CD4-positive, alpha-beta T cell treated with Interferon alpha-2 for 1 hour (primary cell): ENCODE measurements at regions not wholly inside any gene's neighbourhood (a gene's known extent, or its start where the extent isn't known, plus 50 kb on each side); places are given as distances from the start of the nearest gene placed in this dataset.

ENCODE experiments used
- DNase-seq, 2 donors: peaks; one replicate each; pipeline ENCODE4 v3.0.0-alpha.2; 2020 to 2022

DNA sequence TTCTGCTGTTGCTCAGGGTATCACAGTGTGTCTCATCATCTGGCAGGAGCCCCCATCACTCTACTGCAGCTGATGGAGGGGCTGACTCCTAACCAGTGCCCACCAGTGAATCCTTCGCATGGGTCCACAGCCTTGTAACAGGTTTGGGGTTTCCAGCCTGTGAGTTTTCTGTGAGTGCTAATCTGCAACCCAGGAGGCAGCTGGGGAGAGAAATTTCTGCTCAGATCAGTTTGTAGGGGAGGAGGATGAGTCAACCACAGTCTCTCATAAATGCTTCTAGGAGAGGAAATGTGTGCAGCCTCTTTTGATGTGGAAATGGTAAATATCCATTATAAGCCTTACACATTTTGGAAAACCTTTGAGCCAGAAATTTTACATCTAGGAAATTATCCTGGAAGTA, 871.3 kb downstream of the AACS start:
- DNase-seq: no peak

DNA sequence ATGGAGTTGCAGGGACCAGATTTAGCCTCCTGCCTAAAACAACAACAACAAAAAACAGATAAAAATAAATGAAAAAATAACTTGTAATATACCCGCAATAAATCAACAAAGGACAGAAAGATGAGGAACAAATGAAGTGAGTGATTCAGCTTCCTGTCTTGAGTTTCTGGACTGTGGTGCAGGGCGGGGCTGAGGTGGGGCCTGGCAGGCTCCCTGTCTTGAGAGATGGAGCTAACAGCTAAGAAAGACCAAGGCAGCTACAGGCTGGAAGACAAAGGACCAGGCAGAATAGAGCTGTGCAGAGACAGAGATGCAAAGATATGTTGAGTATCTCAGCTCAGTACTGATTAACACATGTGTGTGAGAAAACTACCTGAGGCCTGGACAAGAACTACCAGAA, 879.2 kb downstream of the AACS start:
- DNase-seq: no peak

DNA sequence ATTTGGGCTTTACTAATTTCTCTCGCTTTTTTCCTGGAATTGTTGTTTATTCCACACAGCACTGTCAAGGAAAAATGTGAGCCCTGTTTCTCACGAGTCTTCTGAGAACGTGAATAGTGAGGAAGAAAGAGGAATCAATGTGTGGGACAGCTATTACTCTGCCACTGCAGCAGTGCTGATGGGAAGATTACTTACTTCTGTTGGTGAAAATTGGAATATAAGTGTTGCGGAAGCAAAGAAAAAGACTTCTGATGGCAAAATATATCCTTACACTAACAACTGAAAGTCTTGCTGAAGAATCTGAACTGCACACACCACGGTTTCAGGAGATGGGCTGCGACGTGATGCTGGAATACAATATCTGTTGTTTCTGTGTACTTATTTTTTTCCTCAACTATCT, 884.2 kb downstream of the AACS start:
- DNase-seq: no peak

DNA sequence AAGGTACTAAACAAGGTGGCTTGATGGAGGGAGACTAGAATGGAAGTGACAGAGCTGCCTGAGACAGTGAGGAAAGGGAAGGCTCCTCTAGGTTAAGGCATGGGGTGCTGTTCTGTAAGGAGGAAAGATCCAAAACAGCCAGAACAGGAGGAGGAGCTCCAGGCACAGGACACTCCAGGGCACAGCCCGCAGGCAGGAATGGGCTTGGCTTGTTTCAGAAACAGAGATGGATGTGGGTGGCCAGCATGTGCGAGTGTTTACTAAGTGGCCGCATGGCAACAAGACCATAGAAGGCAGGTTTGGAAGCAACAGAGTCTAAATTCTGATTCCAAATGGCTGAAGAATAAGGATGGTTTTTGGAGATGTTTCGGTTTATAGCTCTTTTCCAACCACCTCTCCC, 889.1 kb downstream of the AACS start:
- DNase-seq: no peak

DNA sequence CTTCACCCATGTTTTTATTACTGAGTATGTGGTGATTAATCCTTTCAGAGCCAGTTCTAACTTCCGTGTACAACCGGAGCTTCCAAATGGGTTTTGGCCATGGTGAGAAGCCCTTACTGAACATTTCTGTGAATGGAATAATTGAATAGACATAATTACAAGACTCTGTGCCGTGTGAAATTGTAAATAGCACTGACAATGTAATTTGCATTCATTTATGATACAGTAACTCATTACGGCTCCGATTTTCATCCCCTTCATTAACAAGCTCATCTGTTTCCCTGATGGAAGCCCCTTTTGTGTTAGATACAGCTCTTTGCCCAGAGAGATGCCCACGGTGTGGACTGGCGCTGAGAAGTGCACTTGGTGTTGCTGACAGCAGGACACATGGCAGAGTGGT, 891.0 kb downstream of the AACS start:
- DNase-seq: no peak

DNA sequence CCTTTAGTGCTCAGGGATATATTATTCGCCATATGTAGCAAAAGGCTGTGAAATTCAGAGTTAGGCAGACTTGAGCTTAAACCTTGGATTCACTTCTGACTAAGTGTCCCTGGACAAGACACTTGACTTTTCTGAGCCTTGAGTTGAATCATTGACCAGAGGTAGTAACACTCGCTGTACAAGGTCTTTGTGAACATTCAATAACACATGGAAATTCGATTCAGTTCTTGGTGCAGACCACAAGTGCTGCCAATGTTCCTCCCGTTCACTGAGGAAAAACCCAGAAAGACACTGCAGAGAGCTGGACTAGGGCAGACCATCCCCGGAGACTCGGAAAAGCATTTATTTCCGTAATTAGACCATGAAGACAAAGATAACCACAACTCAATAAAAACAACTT, 901.4 kb downstream of the AACS start:
- DNase-seq: no peak

DNA sequence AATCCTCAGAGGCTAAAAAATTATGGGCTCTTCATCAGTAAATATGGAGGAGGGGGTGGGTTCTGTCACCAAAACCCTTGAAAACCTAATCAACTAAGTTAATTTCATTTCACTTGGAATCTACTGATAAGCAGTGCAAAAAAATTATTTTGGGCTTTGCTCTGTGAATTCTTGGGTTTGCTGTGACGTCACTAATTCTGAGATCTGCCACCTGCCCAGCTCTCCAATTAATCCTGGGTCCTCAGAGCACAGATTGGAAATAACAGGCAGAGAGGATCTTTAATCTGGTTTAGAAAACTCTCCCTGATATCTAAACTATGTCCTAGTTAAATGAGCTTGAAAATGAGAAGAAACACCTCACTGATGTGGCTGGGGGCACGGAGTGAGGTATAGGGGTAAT, 903.2 kb downstream of the AACS start:
- no peak for DNase-seq

DNA sequence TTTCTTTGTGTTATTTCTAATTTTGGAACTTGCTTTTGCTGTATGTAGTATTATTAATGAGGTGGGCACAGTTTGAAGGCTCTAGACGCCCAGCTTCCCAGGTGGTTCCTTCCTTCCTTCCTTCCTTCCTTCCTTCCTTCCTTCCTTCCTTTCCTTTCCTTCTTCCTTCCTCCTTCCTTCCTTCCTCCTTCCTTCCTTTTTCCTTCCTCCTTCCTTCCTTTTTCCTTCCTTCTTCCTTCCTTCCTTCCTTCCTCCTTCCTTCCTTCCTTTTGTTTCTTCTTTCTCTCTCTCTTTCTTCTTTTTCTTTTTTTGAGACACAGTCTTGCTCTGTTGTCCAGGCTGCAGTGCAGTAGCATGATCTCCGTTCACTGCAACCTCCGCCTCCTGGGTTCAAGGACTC, 906.7 kb downstream of the AACS start:
- DNase-seq: no peak

DNA sequence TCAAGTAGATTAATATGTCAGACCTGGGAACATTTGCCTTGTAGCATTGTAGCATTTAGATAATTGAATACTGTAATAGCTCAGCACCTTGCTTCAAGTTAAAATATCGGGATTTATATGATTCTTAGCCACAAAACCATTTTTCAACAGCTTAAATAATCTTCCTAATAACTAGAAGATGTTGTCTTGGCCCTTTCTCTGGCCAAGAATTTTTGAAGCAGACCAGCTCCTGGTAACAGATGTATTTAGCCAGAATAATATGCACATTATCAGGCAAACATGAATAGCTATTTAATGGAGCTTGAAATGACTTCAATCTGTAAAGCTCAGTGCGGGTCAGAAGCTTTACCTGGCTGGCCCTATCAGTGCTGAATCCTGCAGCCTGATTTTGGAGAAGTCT, 913.1 kb downstream of the AACS start:
- no peak for DNase-seq

DNA sequence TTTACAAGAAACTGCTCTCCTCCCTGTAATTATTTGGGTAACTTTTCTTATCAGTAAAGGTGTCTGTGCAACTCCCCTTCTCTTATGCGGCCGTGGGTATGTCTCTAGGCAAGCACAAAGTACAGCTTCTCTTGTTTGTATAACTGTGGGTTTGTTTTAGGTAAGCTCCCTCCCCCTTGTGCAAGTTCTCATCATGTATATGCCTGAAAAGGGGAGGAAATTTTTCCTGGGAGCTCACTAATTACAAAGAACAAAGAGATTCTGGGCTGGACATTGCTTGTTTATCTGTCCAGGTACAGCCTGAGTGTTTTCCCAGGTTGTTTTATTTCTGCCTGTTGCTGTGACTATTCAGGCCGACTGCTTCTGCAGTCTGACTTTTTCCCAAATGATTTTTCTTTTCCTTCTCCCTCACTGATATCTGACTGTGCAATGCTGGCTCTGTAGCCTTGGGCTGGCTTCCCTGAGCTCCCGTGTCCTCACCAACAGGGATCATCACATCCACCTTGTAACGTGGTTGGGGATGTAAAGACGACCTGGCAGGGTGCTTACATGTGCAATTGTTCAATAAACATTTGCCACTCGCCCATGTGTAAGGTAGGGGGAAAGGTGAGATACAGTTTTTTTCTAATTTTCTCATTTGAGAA, 916.5 kb downstream of the AACS start:
- no peak for DNase-seq

DNA sequence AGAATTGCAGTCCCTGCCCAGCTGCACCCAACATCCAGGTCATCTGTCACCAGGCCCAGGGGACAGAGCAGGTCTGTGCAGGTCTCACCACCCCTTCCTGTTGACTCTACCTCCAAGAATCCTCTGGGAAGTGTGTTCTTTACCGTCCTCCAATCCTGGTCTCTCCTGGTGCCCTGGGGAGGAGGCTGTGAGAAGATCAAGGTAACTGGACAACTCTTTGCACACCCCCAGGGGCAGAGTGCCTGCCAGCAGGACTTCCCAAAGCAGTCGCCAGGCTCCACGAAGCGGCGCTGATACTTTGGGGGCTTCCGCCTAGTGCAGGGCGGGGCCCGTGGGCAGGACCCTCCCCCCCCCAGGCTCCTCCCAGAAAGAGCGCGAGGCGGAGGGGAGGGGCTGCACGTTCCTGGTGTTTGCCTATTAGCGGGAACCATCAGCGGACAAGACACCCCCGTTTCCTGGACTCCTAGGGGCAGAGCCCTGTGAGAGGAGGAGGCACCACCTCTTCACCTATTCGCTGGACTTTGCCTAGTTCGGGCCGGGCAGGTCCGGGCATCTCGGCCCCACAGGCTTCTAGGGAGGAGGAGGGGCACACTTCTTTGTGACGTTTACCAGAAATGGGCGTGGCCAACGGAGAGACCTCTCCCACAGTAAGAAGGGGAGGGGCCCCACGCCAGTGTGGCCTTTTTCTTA, 918.0 kb downstream of the AACS start:
- no peak for DNase-seq

DNA sequence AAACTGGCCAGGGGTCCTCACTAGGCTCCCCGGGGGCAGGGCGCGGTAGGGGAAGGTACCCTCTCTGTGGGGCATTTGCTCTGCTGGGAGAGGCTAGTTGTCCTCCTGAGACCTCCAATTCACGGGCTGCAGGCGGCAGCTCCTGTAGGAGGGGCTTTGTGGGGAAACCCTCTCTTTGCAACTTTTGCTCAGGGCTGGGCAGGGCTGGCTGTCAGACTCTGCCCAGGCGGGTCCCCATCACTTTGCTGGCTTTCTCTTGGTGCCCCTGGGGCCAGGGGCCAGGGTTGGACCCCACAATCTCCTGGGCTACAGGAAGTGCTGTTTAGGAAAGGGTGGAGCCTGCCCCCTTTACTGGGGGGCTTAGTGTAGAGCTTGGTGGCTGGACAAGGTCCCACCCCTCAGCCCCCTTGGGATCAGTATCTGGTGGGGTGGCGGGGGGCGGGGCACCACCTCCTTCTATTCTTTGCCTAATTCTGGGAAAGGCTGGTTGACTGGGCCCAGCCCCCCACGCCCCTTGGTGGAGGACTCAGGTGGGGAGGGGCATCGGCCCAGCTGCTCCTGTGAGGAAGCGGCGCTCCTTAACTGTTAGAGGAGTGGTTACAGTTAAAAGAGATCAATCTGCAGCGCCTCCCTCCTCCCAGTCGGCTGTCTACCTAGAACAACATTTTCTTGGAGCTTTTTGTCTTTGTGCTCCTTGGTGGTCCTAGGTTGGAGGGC, 918.7 kb downstream of the AACS start:
- DNase-seq: no peak

DNA sequence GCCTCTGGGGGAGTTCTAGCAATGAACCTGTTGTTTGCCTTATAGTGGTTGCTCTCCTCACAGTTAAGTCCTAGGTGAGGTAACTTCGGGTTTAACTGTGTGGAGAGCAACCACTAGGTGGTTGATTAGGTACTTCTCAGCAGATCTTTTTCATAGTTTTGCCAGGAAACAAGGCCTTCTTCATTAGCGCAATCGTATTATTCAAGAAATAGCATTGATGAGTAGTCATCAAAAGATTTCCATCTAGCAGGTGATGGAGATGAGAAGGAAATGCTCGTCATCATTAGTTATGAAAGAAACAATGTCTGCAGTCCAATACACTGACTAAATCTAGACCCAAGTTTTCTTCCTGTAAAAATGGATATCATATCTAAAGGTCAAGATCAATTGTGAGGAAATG, 923.3 kb downstream of the AACS start:
- no peak for DNase-seq

DNA sequence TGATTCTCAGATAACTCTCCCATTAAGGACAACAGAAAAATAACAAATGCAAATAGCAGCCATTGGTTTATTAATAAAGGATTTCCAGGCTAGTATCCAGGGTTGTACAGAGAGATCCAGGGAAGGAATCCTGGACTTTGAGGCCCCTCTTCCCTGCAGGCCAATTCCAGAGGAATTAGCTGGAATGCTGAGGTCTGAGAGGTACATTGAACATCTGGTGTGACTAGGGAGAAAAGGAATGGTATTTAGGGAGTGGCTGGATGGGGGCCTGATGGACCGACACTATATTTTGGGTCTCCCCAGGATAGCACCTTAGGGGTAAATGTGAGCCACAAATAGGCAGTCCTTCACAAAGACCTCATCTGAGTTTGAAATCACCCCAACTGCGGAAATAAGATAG, 924.5 kb downstream of the AACS start:
- DNase-seq: no peak

DNA sequence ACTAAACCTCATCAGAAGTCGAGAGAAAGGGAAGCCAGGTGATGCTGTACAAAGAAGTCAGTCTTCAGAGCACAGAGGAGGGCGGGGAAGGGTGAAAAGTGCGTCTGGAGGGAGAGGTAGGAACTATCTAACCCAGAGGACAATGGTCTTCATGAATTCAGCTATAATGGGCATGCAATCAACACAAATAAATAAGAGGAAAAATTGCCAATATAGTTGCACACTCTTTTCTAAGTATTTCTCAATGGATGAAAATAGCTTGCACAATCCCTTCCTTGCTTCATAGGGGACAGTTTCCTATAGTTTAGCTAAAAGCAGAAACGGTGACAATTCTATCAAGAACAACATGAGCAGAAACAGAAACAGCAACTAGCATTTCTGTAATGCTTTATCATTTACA, 931.2 kb downstream of the AACS start:
- no peak for DNase-seq

DNA sequence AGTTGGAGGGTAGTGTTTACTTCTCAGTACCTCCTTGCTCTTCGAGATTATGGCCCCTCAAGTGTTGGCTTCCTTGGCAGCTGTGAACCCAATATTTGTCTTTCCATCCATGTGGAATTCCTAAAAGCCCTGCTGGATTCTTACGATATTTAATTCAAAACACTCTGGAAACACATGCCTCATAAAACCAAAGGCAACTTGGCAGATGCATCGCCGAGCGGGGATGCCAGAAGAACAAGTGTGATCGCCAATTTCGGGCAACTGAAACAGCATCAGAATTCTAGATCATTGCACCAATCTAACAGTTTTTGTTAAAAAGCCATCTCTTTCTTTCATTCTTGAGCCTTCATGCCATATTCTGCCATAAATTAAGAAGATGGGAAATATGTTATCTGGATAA, 934.4 kb downstream of the AACS start:
- DNase-seq: no peak

DNA sequence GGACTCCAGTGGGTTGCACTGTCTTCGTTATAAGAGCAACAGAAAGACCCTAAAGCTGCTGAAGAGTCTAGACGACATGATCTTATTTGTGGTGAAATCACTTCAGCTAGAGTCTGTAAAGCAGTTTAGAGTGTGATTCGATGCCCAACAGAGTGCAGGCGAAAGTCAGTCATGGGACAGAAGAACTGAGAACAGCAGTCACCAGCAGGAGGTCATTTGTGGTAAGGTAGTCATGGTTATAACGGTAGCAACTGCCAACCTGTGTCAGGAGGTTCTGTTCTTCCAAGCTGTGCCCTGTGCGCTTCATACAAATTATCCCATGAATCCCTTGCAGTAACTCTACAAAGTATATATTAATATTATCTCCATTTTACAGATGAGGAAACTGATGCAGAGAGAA, 954.1 kb downstream of the AACS start:
- no peak for DNase-seq

DNA sequence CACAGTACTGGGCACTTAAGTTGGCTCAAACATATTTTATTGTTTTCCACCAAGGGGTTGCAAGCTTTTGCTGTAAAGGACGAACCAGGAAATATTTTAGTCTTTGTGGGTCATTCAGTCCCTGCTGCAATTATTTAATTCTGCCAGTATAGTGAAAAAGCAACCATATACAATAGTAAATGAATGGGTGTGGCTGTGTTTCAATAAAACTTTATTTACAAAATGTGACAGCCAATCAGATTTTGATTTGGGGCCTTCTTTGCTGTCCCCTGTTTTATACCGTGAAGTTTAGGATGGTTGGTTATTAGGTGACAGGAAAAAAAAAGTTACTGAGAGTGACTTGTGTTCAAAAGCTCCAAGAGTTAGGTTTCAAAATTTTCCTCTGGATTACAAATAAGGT, 956.4 kb downstream of the AACS start:
- no peak for DNase-seq

DNA sequence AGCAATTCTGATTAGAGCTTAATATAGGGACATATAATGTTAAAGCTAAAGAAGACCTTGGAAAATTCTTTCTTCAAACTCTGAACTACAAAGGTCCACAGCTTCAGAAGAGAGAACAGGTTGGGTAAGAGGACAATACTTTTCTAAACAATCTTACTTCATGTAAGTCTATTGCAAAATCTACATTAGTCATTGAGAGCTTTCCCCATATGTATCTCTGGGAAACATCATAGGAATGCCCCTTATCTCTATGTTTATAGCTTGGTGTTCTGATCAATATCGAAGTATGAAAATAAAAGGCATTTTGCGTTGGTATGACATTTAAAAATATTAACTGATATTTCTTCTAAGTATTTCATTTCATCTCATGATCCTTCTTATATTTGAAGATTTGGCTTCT, 962.6 kb downstream of the AACS start:
- no peak for DNase-seq

DNA sequence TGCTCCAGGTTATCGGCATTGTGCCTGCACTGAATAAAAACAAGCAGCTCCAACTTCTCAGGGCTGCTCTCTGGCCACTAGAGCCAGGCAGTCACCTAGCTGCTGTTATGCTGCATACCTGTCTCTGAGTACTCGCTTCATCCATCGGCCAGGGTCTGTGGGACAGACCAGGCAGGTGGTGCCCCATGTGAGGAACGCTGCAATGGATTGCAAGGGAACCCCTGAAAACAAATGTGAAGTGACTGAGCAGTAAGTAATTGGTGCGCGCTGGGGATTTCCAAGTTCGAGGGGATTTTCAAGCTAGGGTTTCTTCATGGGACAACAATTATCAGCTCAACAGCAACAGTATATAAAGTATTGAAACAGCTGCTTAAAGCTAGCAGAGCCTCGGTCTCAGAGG, 965.3 kb downstream of the AACS start:
- DNase-seq: no peak

DNA sequence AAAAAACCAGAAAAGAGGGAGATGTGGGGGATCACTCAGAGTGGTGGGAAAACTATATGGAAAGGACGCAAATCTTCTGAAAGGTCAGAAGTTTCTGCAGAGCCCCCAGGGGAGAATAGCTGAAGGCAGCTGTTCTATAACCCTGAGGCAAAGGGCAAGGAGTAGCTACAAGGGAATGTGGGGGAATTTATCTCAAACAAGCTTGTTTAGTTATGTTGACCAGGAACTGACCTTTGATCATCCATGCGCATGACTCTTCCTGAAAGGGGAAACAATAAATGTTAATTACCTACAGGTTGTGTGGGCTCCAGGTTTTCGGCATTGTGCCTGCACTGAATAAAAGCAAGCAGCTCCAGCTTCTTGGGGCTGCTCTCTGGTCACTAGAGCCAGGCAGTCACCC, 968.5 kb downstream of the AACS start:
- DNase-seq: no peak

DNA sequence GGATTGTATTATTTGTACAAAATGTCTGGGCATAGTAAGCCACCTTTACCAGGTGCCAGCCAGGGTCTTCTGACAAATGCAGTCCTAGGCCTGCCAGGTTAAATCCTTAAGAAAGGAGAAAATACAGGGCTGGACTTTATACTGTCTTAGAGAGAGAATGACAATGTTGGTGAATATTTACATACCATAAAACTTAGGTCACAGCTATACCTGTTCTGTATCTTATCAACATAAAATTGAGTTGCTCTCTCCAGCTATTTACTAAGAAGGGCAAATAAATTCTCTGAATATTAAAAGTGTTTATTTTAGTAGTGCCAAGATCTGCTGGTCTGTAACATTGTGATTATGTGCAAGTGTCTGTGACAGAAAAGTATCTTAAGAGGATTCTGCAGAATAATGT, 971.1 kb downstream of the AACS start:
- DNase-seq: no peak

DNA sequence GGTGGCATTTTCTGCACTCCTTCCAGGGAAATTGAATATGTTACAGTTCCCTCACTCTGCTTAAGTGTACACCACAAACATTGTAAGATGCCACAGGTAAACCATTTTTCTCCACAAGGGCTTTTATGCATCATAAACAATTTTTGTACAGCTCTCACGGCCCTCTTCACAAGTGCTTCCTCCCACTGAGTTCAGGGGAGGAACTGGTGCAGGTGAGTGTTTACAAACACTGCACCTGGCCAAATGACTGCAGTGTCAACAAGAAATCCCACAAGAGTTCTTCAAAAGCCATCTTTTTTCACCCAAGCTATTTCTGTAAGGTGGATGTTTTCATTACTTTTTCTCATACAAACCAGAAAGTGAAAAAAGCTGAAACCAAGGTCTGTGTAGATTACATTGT, 973.2 kb downstream of the AACS start:
- DNase-seq: no peak

DNA sequence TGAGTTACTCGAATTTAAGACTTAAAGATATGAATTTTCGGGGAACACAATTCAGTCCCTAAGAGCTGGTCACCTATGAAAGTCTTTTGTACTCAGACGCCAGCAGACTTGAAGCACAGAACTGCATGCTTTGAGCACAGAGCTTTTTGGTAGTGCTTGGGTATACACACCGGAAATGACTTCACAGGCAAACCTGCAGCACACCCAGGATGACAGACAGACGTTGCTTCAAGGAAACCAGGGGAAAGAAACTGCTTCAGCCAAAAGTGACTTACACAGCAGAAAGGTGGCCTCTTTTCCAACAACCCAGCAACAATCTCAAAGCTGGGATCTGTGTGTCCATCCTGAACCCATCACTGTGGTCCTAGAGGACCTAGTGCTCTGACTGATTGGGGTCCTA, 975.1 kb downstream of the AACS start:
- no peak for DNase-seq

DNA sequence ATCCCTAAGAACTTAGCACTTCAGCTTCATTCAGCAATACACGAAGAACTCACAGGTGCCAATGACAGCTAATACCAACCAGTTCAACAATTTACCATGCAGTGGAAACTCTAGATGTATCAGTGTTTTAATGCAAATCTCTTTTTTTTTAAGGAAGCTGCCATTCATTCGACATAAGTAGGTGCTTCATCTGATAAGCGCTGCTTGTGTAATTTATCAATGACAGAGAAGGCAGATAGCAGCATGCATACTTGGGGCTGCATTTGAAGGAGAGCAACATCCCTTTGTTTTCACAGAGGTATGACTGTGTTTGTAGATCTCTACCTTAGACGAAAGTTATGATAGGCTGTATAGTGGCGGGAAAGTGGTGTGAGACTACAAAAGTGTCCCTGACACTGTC, 977.1 kb downstream of the AACS start:
- no peak for DNase-seq
